Body of pancreas (tissue), 4 donors: ENCODE measurements at regions not wholly inside any gene's neighbourhood (a gene's known extent, or its start where the extent isn't known, plus 50 kb on each side); places are given as distances from the start of the nearest gene placed in this dataset.
"Not testable (repeated sequence)": the region's sequence is repeated elsewhere in the genome, so short reads cannot be mapped to it uniquely, and the experiment has no call there.

Source experiments
- ATAC-seq: fragments of 150-250 bp; one replicate; pipeline ENCODE4 v1.9.1; 2016
- DNase-seq, 4 donors: peaks; one replicate each; pipeline ENCODE4 v3.0.0-alpha.2; 2019
- H3K27ac ChIP-seq, 4 donors: fragments of 200-600 bp; sonication (generic); 1 replicate in 3 of 4; 2 replicates in 1 of 4; pipeline versions ENCODE4 v1.5.1 to v1.6.1; 2016 to 2019; ENCODE audit warnings: mild to moderate bottlenecking in 1 of 4, mixed read lengths in 1 of 4, moderate library complexity in 1 of 4
- H3K27me3 ChIP-seq, 2 donors: fragments of 200-600 bp; sonication (generic); one replicate each; pipeline ENCODE4 v1.6.0; 2016; ENCODE audit warnings: mild to moderate bottlenecking in 1 of 2
- H3K36me3 ChIP-seq, 2 donors: fragments of 200-600 bp; sonication (generic); replicated peaks in 1 of 2; 2 replicates each; pipeline ENCODE4 v1.5.1; 2016; ENCODE audit warnings: low read depth in 2 of 2; ENCODE audit not compliant: insufficient read depth in 1 of 2
- H3K4me1 ChIP-seq: fragments of 200-600 bp; sonication (generic); one replicate; pipeline ENCODE4 v1.6.0; 2016
- H3K4me3 ChIP-seq, 2 donors: fragments of 200-600 bp; sonication (generic); 1 replicate in 1 of 2; 2 replicates in 1 of 2; pipeline ENCODE4 v1.5.1; 2016 to 2019
- H3K9me3 ChIP-seq, 3 donors: fragments of 200-600 bp; sonication (generic); 1 replicate in 2 of 3; 2 replicates in 1 of 3; pipeline ENCODE4 v1.5.1; 2016
- CTCF ChIP-seq, 7 experiments: fragments of 450-650 bp in 4 of 7; fragments of 200-600 bp in 3 of 7; sonication (generic) in 3 of 7; IDR thresholded peaks; one replicate each; pipeline ENCODE4 v1.5.1; 2016 to 2019; ENCODE audit warnings: antibody characterized with exemption in 7 of 7
- POLR2A ChIP-seq, 3 donors: fragments of 450-650 bp; IDR thresholded peaks; one replicate each; pipeline ENCODE4 v1.6.1; 2016; ENCODE audit warnings: antibody characterized with exemption in 3 of 3, mild to moderate bottlenecking in 2 of 3
- WGBS, 2 donors: methylation state at CpG; one replicate each; pipeline ENCODE4 v1.1.5; 2017; 5-methylcytosine and 5-hydroxymethylcytosine counted together
- intact Hi-C: fragments of 100-400 bp; cut with DNase I; formaldehyde crosslinking; loops from one replicate; pipeline ENCODE4 v1.15.1; 2023

DNA sequence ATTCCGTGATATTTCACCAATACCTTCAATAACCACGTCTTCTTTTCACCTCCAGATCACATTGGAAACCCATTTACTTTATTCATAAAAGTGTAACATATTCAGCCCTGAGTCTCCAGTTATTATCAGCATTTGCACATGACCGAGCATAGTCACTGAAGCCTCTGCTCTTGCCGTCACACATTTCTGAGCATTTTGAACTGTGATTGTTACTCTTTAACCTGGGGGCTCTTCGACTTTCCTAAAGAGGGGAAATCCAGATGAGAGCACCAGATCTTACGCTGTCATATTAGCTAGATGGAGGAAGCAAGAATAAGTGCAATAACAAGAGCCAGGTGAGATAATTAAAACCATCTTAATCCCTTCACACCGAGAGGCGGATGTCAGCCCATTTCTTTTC lies 260.0 kb upstream of the NRP1 start:
- ATAC-seq (no peak), DNase-seq (no peak)
- WGBS, 2 donors = 47 to 48% methylated on average over 8 of the region's 8 CpGs
- Histone ChIP-seq H3K4me1 (peaks cover 7% of the 10 kb centered on the region), H3K27me3 (no peaks in the 10 kb centered on the region), H3K36me3 (no peaks in the 10 kb centered on the region), H3K27ac (no peak overlapping the region), H3K9me3 (no peaks in the 10 kb centered on the region), H3K4me3 (no peak overlapping the region)
- intact Hi-C loops = no loop called here
- TF ChIP-seq CTCF (IDR thresholded peaks at IDR 0.05) (no peak), POLR2A (IDR thresholded peaks at IDR 0.05) (no peak)

- Histone ChIP-seq H3K9me3 (no peaks in the 10 kb centered on the region), H3K4me3 (no peak overlapping the region), H3K36me3 (no peaks in the 10 kb centered on the region), H3K4me1 (peaks cover 7% of the 10 kb centered on the region), H3K27me3 (no peaks in the 10 kb centered on the region), H3K27ac (no peak overlapping the region)
- TF ChIP-seq POLR2A (IDR thresholded peaks at IDR 0.05) = no peak
- no peak for TF ChIP-seq CTCF (IDR thresholded peaks at IDR 0.05)
- intact Hi-C loops = no loop called here
- DNase-seq (no peak), ATAC-seq (no peak)
- 58 to 71% methylated on average over 5 of the region's 5 CpGs for WGBS, 2 donors
Measured at GRCh38 chr10:33588974-33589600, 254.6 kb upstream of the NRP1 start.

GRCh38 chr10:33584596-33584995 lies 250.1 kb upstream of the NRP1 start:
- H3K27ac ChIP-seq, H3K27me3 ChIP-seq, intact Hi-C loops, DNase-seq, ATAC-seq, H3K9me3 ChIP-seq, H3K36me3 ChIP-seq, H3K4me1 ChIP-seq, H3K4me3 ChIP-seq: not testable (repeated sequence)
- 72 to 77% methylated on average over 3 of the region's 3 CpGs for WGBS, 2 donors

GRCh38 chr10:33579996-33580395 lies 245.5 kb upstream of the NRP1 start:
- DNase-seq (no peak), ATAC-seq (no peak)
- Histone ChIP-seq H3K27me3 (no peaks in the 10 kb centered on the region), H3K4me3 (no peak overlapping the region), H3K36me3 (no peaks in the 10 kb centered on the region), H3K27ac (no peak overlapping the region), H3K4me1 (no peaks in the 10 kb centered on the region), H3K9me3 (no peaks in the 10 kb centered on the region)
- no peak for TF ChIP-seq CTCF (IDR thresholded peaks at IDR 0.05)
- TF ChIP-seq POLR2A (IDR thresholded peaks at IDR 0.05) = no peak
- 62 to 82% methylated on average over 3 of the region's 3 CpGs for WGBS, 2 donors
- intact Hi-C loops = no loop called here

DNA sequence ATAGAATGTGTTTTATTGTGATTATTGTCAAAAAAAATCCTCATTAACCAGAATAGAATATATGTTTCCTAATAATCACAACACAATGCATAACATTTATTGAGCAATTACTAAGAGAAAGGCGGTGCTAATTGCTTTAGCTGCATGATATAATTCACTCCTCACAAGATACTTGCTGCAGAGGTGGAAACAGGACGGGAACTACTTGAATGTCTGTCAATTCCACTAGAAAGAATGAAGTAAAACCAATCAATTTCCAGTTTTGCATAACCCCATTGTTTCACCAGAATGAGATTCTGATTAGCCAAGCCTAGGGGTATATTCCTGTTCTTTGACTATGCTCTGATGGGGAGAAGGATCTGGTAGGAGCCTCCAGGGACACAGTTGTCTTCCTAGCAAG lies 239.1 kb upstream of the NRP1 start:
- Histone ChIP-seq H3K4me3 (no peak overlapping the region), H3K36me3 (no peaks in the 10 kb centered on the region), H3K27ac (no peak overlapping the region), H3K4me1 (no peaks in the 10 kb centered on the region), H3K27me3 (no peaks in the 10 kb centered on the region), H3K9me3 (no peaks in the 10 kb centered on the region)
- no peak for DNase-seq
- intact Hi-C loops = no loop called here
- TF ChIP-seq CTCF (IDR thresholded peaks at IDR 0.05) (no peak), POLR2A (IDR thresholded peaks at IDR 0.05) (no peak)
- 67 to 80% methylated on average over 2 of the region's 2 CpGs for whole genome bisulfite sequencing, 2 donors
- no peak for ATAC-seq
